Activated naive CD4-positive, alpha-beta T cell treated with anti-CD3 and anti-CD28 coated beads, Interleukin-2, amount 50 U/mL, for 72 hours (primary cell): ENCODE measurements at regions not wholly inside any gene's neighbourhood (a gene's known extent, or its start where the extent isn't known, plus 50 kb on each side); places are given as distances from the start of the nearest gene placed in this dataset.
A peak's percentile ranks its signal among the peaks of the same experiment; 100 is the strongest.

Source experiments
- ATAC-seq, 2 donors: fragments of 150-1000 bp; cut with Tn5 transposase; 2 replicates each; pipeline ENCODE4 v1.10.0; 2021; ENCODE audit warnings: mild to moderate bottlenecking in 2 of 2, moderate library complexity in 2 of 2
- DNase-seq, 2 donors: peaks; one replicate each; pipeline ENCODE4 v3.0.0; 2021 to 2022; ENCODE audit warnings: low spot score in 2 of 2
- H3K27ac Mint-ChIP-seq, 2 donors: one replicate each; pipeline ENCODE4 v1.8.0; 2022; ENCODE audit warnings: mild to moderate bottlenecking in 2 of 2, mixed read lengths in 2 of 2
- H3K36me3 Mint-ChIP-seq, 2 donors: one replicate each; pipeline ENCODE4 v1.8.0; 2022; ENCODE audit warnings: mixed read lengths in 2 of 2
- H3K9me3 Mint-ChIP-seq, 2 donors: one replicate each; pipeline ENCODE4 v1.8.0; 2022; ENCODE audit warnings: mixed read lengths in 2 of 2

- peak in 1 of 2 donors; percentile 56 for ATAC-seq
- DNase-seq = no peak
- no peaks in the 10 kb centered on the region for H3K36me3 Mint-ChIP-seq
- H3K9me3 Mint-ChIP-seq = peaks cover 5 to 6% of the 10 kb centered on the region in 2 donors
- H3K27ac Mint-ChIP-seq = no peak overlapping the region
These were observed 1272.1 kb upstream of the PCDH20 start for GRCh38 chr13:62687732-62688131.

GRCh38 chr13:62684359-62684758 is 1268.7 kb upstream of the PCDH20 start:
- H3K9me3 Mint-ChIP-seq = peaks cover 0 to 6% of the 10 kb centered on the region in 2 donors
- H3K36me3 Mint-ChIP-seq = no peaks in the 10 kb centered on the region
- H3K27ac Mint-ChIP-seq = no peak overlapping the region
- ATAC-seq (no peak), DNase-seq (no peak)

- no peak for ATAC-seq
- Mint-ChIP-seq H3K9me3 (peaks cover 0 to 9% of the 10 kb centered on the region in 2 donors), H3K27ac (no peak overlapping the region)
These were observed 1267.1 kb upstream of the PCDH20 start for GRCh38 chr13:62682788-62683187.

GRCh38 chr13:62678039-62678438 is 1262.4 kb upstream of the PCDH20 start:
- H3K27ac Mint-ChIP-seq = no peak overlapping the region
- no peaks in the 10 kb centered on the region for H3K36me3 Mint-ChIP-seq
- no peak for DNase-seq

More at GRCh38 chr13:62682788-62683187, 1267.1 kb upstream of the PCDH20 start:
- DNase-seq = no peak
- no peaks in the 10 kb centered on the region for H3K36me3 Mint-ChIP-seq

GRCh38 chr13:62663767-62664166 is 1248.1 kb upstream of the PCDH20 start:
- Mint-ChIP-seq H3K36me3 (no peaks in the 10 kb centered on the region), H3K9me3 (peaks cover 0 to 7% of the 10 kb centered on the region in 2 donors), H3K27ac (no peak overlapping the region)
- DNase-seq (no peak), ATAC-seq (no peak)

More at GRCh38 chr13:62678039-62678438, 1262.4 kb upstream of the PCDH20 start:
- ATAC-seq = no peak
- peaks cover 5 to 22% of the 10 kb centered on the region in 2 donors for H3K9me3 Mint-ChIP-seq

GRCh38 chr13:62659365-62659764 is 1243.7 kb upstream of the PCDH20 start:
- ATAC-seq (no peak), DNase-seq (no peak)
- Mint-ChIP-seq H3K9me3 (peaks cover 5 to 10% of the 10 kb centered on the region in 2 donors), H3K27ac (no peak overlapping the region), H3K36me3 (no peaks in the 10 kb centered on the region)

- no peak for DNase-seq
- no peak for ATAC-seq
- Mint-ChIP-seq H3K36me3 (no peaks in the 10 kb centered on the region), H3K9me3 (peaks cover 3 to 9% of the 10 kb centered on the region in 2 donors), H3K27ac (no peak overlapping the region)
These were observed 1237.7 kb upstream of the PCDH20 start for GRCh38 chr13:62653371-62653770.

- Mint-ChIP-seq H3K36me3 (peaks cover 0 to 5% of the 10 kb centered on the region in 2 donors), H3K27ac (no peak overlapping the region), H3K9me3 (peaks cover 28 to 29% of the 10 kb centered on the region in 2 donors)
- ATAC-seq = no peak
- DNase-seq = no peak
These were observed 1228.3 kb upstream of the PCDH20 start for GRCh38 chr13:62643799-62644524.

- peak in 1 of 2 donors; percentile 11 for DNase-seq
- no peak overlapping the region for H3K27ac Mint-ChIP-seq
- ATAC-seq = peak; percentile 96 to 97
These were observed 1227.4 kb upstream of the PCDH20 start for GRCh38 chr13:62643007-62643483.

GRCh38 chr13:62635161-62635560 is 1219.5 kb upstream of the PCDH20 start:
- Mint-ChIP-seq H3K27ac (no peak overlapping the region), H3K9me3 (peaks cover 4 to 8% of the 10 kb centered on the region in 2 donors), H3K36me3 (no peaks in the 10 kb centered on the region)
- ATAC-seq (no peak), DNase-seq (no peak)

More at GRCh38 chr13:62643007-62643483, 1227.4 kb upstream of the PCDH20 start:
- Mint-ChIP-seq H3K9me3 (peaks cover 28 to 29% of the 10 kb centered on the region in 2 donors), H3K36me3 (peaks cover 0 to 5% of the 10 kb centered on the region in 2 donors)

- ATAC-seq = no peak
- H3K27ac Mint-ChIP-seq = no peak overlapping the region
- H3K36me3 Mint-ChIP-seq = no peaks in the 10 kb centered on the region
- peaks cover 4 to 8% of the 10 kb centered on the region in 2 donors for H3K9me3 Mint-ChIP-seq
- DNase-seq = no peak
These were observed 1217.8 kb upstream of the PCDH20 start for GRCh38 chr13:62633448-62633847.

GRCh38 chr13:62631619-62632018 is 1216.0 kb upstream of the PCDH20 start:
- ATAC-seq (no peak), DNase-seq (no peak)
- Mint-ChIP-seq H3K36me3 (peaks cover 0 to 6% of the 10 kb centered on the region in 2 donors), H3K9me3 (peaks cover 0 to 7% of the 10 kb centered on the region in 2 donors), H3K27ac (no peak overlapping the region)

- no peak for DNase-seq
- ATAC-seq = no peak
These were observed 1215.5 kb upstream of the PCDH20 start for GRCh38 chr13:62631124-62631523.

GRCh38 chr13:62629618-62630017 is 1214.0 kb upstream of the PCDH20 start:
- no peak overlapping the region for H3K27ac Mint-ChIP-seq
- no peak for ATAC-seq
- no peak for DNase-seq
- H3K9me3 Mint-ChIP-seq = peaks cover 6 to 7% of the 10 kb centered on the region in 2 donors
- peaks cover 0 to 6% of the 10 kb centered on the region in 2 donors for H3K36me3 Mint-ChIP-seq

More at GRCh38 chr13:62631124-62631523, 1215.5 kb upstream of the PCDH20 start:
- peaks cover 0 to 6% of the 10 kb centered on the region in 2 donors for H3K36me3 Mint-ChIP-seq
- no peak overlapping the region for H3K27ac Mint-ChIP-seq
- H3K9me3 Mint-ChIP-seq = peaks cover 0 to 7% of the 10 kb centered on the region in 2 donors

GRCh38 chr13:62627226-62627625 is 1211.6 kb upstream of the PCDH20 start:
- DNase-seq (no peak), ATAC-seq (no peak)
- H3K36me3 Mint-ChIP-seq = peaks cover 0 to 6% of the 10 kb centered on the region in 2 donors
- peaks cover 15 to 19% of the 10 kb centered on the region in 2 donors for H3K9me3 Mint-ChIP-seq
- H3K27ac Mint-ChIP-seq = no peak overlapping the region

- H3K36me3 Mint-ChIP-seq = peaks cover 0 to 6% of the 10 kb centered on the region in 2 donors
- ATAC-seq (no peak), DNase-seq (no peak)
- no peak overlapping the region for H3K27ac Mint-ChIP-seq
- H3K9me3 Mint-ChIP-seq = peaks cover 15 to 19% of the 10 kb centered on the region in 2 donors
These were observed 1211.1 kb upstream of the PCDH20 start for GRCh38 chr13:62626771-62627170.

GRCh38 chr13:62625214-62625881 is 1209.7 kb upstream of the PCDH20 start:
- H3K27ac Mint-ChIP-seq = no peak overlapping the region
- H3K36me3 Mint-ChIP-seq = peaks cover 0 to 6% of the 10 kb centered on the region in 2 donors
- ATAC-seq (no peak), DNase-seq (no peak)
- H3K9me3 Mint-ChIP-seq = peaks cover 15% of the 10 kb centered on the region in 2 donors
